Heart left ventricle (tissue), 16 donors: ENCODE measurements at regions not wholly inside any gene's neighbourhood (a gene's known extent, or its start where the extent isn't known, plus 50 kb on each side); places are given as distances from the start of the nearest gene placed in this dataset.

Experiments used
- ATAC-seq, 4 donors: fragments of 200-7000 bp; cut with Tn5 transposase; one replicate each; pipeline ENCODE4 v1.9.1; 2020 to 2022; ENCODE audit warnings: moderate library complexity in 4 of 4, mild to moderate bottlenecking in 3 of 4, moderate number of reproducible peaks in 1 of 4
- DNase-seq, 5 donors: peaks; one replicate each; pipeline ENCODE4 v3.0.0-alpha.2; 2020
- H3K27ac ChIP-seq, 12 donors: fragments of 200-600 bp; sonication (generic) in 4 of 12; one replicate each; pipeline versions ENCODE4 v1.5.0 to v1.8.0; 2016 to 2022; ENCODE audit warnings: mild to moderate bottlenecking in 2 of 12
- H3K27me3 ChIP-seq, 9 donors: fragments of 200-600 bp; sonication (generic) in 2 of 9; one replicate each; pipeline versions ENCODE4 v1.5.1 to v1.8.0; 2016 to 2022; ENCODE audit warnings: mild to moderate bottlenecking in 3 of 9
- H3K36me3 ChIP-seq, 9 donors: fragments of 200-600 bp; sonication (generic) in 2 of 9; one replicate each; pipeline versions ENCODE4 v1.5.0 to v1.8.0; 2018 to 2022; ENCODE audit warnings: mild to moderate bottlenecking in 2 of 9
- H3K4me1 ChIP-seq, 12 donors: fragments of 200-600 bp; sonication (generic) in 4 of 12; one replicate each; pipeline versions ENCODE4 v1.5.0 to v1.8.0; 2016 to 2022; ENCODE audit warnings: mild to moderate bottlenecking in 3 of 12
- H3K4me3 ChIP-seq, 12 donors: fragments of 200-600 bp; sonication (generic) in 4 of 12; one replicate each; pipeline versions ENCODE4 v1.5.0 to v1.8.0; 2017 to 2022; ENCODE audit warnings: mild to moderate bottlenecking in 9 of 12, moderate library complexity in 4 of 12
- H3K9me3 ChIP-seq, 12 donors: fragments of 200-600 bp; sonication (generic) in 4 of 12; one replicate each; pipeline versions ENCODE4 v1.5.0 to v1.8.0; 2016 to 2022; ENCODE audit warnings: mild to moderate bottlenecking in 1 of 12
- CTCF ChIP-seq, 12 donors: fragments of 200-600 bp; sonication (generic) in 4 of 12; IDR thresholded peaks; one replicate each; pipeline versions ENCODE4 v1.5.0 to v1.8.0; 2018 to 2022; ENCODE audit warnings: antibody characterized with exemption in 12 of 12, mild to moderate bottlenecking in 5 of 12
- POLR2A ChIP-seq, 2 donors: fragments of 450-650 bp; IDR thresholded peaks; one replicate each; pipeline ENCODE4 v1.6.1; 2017; ENCODE audit warnings: antibody characterized with exemption in 2 of 2, mild to moderate bottlenecking in 2 of 2, moderate library complexity in 2 of 2
- WGBS, 4 donors: extraction: QIAGEN DNeasy Blood & Tissue Kit in 2 of 4; methylation state at CpG; one replicate each; pipeline versions ENCODE4 v1.1.5 to v1.1.7; 2013 to 2018; 5-methylcytosine and 5-hydroxymethylcytosine counted together
- intact Hi-C, 10 donors: fragments of 100-400 bp; cut with DNase I; formaldehyde crosslinking; loops; one replicate each; pipeline versions ENCODE4 v1.11.1 to v1.14.2; 2022
- donor health status: ischemic (EF 13 %, LVEDD 7.1; RV severe dilation, severe dysfunction).
- donor health status: healthy with polysubstance abuse.
- donor health status: DM: no; HTN: yes; CAD: no.
- donor health status: DM: no; HTN: no; CAD: no.
- donor health status: ischemic (EF 25% LVEDD 6.9; RV normal size, moderate dysfunction).
- donor health status: ischemic (EF 25% LVEDD 5.7; RV mildly dilated, moderate dysfunction).
- donor health status: healthy.
- donor health status: DM: yes; HTN: yes; CAD: no.
- donor health status: ischemic (EF 35%, LVEDD 5.7; RV mildly dilated, moderate dysfunction).
- donor health status: nonischemic (EF 11% LVEDD 7.7; RV severe dilation, severe dysfunction).
- donor health status: DM: yes; HTN: yes; CAD: no.
- donor health status: PGD.
- donor health status: ischemic (EF 29% LVEDD 5.4; RV normal size, mild dysfunction).
- donor health status: nonischemic (EF 23%, LVEDD 6.1; RV moderate dilation, normal function).

DNA sequence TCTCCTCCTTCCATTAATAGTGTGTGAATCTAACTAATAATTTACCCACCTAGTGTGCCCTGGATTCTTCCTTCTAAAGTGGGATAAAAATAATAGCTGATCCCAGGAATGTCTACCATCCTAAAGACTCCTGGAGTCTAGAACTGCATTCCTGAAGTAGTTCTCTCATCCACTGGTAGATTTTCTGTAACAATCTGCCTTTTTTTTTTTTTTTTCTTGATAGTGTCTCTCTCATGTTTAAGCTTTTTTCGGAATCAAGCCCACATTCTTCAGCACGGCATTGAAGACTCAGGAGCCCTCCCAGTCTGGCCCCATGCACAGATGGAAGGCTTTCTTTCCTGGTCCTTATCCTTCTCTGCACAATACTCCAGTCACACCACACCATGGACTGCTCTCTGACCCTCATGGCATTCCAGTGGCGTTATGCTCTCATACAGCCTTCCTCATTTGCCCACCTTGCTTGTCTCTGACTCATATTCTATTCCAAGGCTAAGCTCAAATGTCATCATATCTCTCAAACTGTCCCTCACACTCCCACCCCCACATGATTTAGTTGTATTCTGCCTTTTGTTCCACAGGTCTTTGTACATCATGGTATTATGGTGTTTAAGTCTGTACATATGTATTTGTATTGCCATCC is 68.7 kb upstream of the FRY start:
- intact Hi-C loops, result no loop called here
- DNase-seq (no peak), ATAC-seq (peak in 3 of 4 donors; percentile 44 to 65 (median 49))
- 63 to 70% (median 68%) methylated on average over 3 of the region's 3 CpGs for WGBS, 4 donors
- TF ChIP-seq CTCF (IDR thresholded peaks at IDR 0.05) (no peak), POLR2A (IDR thresholded peaks at IDR 0.05) (no peak)
- H3K27ac ChIP-seq, result no peak overlapping the region
- no peaks in the 10 kb centered on the region for H3K9me3 ChIP-seq
- peaks cover 0 to 38% (median 23%) of the 10 kb centered on the region in 12 donors for H3K4me1 ChIP-seq
- H3K4me3 ChIP-seq, result no peak overlapping the region
- peaks cover 0 to 11% (median 0%) of the 10 kb centered on the region in 9 donors for H3K36me3 ChIP-seq
- no peaks in the 10 kb centered on the region for H3K27me3 ChIP-seq

DNA sequence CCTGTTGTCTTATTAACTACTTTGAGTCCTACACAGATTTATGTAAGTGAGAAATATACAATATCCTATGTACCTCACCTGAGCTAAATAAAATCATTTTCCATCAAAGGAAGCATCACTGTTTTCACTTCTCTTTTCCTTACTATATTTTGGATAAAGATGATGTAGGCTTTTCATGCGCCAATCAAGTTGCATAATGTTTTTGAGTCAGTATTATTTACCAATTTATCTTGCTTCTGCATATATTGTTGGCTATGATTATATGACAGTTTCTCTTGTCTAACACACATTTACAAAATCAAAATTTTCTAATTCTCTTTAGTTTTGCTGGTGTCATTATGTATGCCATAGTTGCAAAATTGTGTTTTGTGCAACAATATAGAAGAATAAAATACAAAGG is 67.9 kb upstream of the FRY start:
- TF ChIP-seq CTCF (IDR thresholded peaks at IDR 0.05) (no peak), POLR2A (IDR thresholded peaks at IDR 0.05) (no peak)
- Histone ChIP-seq H3K9me3 (no peaks in the 10 kb centered on the region), H3K4me3 (no peak overlapping the region), H3K4me1 (peaks cover 0 to 46% (median 29%) of the 10 kb centered on the region in 12 donors), H3K27ac (no peak overlapping the region), H3K27me3 (no peaks in the 10 kb centered on the region), H3K36me3 (peaks cover 0 to 11% (median 0%) of the 10 kb centered on the region in 9 donors)
- intact Hi-C loops, result no loop called here
- DNase-seq (no peak), ATAC-seq (no peak)
- WGBS, 4 donors, result 95 to 96% (median 96%) methylated on average over 1 of the region's 1 CpG

GRCh38 chr13:31964168-31964567 is 67.4 kb upstream of the FRY start:
- WGBS, 4 donors, result 87 to 95% (median 90%) methylated on average over 2 of the region's 2 CpGs
- Histone ChIP-seq H3K36me3 (peaks cover 0 to 11% (median 0%) of the 10 kb centered on the region in 9 donors), H3K4me1 (peaks cover 0 to 51% (median 33%) of the 10 kb centered on the region in 12 donors), H3K27me3 (no peaks in the 10 kb centered on the region), H3K9me3 (no peaks in the 10 kb centered on the region), H3K4me3 (no peak overlapping the region), H3K27ac (no peak overlapping the region)
- TF ChIP-seq CTCF (IDR thresholded peaks at IDR 0.05), result no peak
- TF ChIP-seq POLR2A (IDR thresholded peaks at IDR 0.05), result no peak
- no peak for ATAC-seq
- intact Hi-C loops, result no loop called here
- no peak for DNase-seq

DNA sequence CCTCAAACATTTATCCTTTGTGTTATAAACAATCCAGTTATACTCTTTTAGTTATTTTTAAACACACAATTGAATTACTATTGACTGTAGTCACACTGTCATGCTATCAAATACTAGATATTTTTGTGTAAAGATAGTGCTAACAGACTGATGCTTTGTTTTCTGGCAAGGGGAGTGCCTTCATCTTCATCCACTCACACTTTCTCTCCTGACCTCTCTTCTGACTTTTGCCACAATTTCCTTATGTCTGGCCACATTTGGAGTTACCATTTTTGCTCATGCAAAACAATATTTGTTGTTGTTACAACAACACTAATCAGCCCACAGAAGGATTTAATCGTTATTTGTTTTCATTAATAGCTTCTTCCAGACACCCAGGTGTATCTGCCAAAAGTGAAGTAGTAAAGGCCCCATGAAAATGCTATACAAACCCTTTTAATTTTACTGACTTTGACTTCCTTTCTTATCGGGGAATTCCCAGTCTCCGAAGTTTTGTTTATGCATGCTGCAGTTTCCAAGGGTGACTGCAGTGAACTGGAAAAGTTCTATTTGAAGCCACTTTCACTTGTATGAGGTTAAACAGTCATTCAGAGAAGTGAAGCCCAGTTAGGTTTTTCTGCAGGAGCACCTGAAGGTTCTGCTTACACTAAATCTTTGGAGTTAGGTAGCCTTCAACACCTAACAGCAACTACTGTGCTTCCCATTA is 66.1 kb upstream of the FRY start:
- intact Hi-C loops, result no loop called here
- Histone ChIP-seq H3K36me3 (peaks cover 0 to under 1% (median 0%) of the 10 kb centered on the region in 9 donors), H3K9me3 (no peaks in the 10 kb centered on the region), H3K27ac (peak overlapping the region in 7 of 12 donors; percentile 5 to 44 (median 30)), H3K27me3 (no peaks in the 10 kb centered on the region), H3K4me1 (peaks cover under 1 to 64% (median 40%) of the 10 kb centered on the region in 12 donors), H3K4me3 (no peak overlapping the region)
- DNase-seq (no peak), ATAC-seq (peak in 1 of 4 donors; percentile 54)
- no peak for TF ChIP-seq POLR2A (IDR thresholded peaks at IDR 0.05)
- no peak for TF ChIP-seq CTCF (IDR thresholded peaks at IDR 0.05)
- WGBS, 4 donors, result 9 to 20% (median 11%) methylated on average over 3 of the region's 3 CpGs
